ENCODE measurements at regions not wholly inside any gene's neighbourhood (a gene's known extent, or its start where the extent isn't known, plus 50 kb on each side); places are given as distances from the start of the nearest gene placed in this dataset.

- TF ChIP-seq SNIP1 (IDR thresholded peaks at IDR 0.05; ENCODE audit: low read depth) (no peak), GMEB1 (CRISPR knock-in tag; IDR thresholded peaks at IDR 0.05) (no peak)
These were observed 518.2 kb upstream of the SEMA3D start (continued) for GRCh38 chr7:85705076-85705475.

GRCh38 chr7:85703251-85704010 lies 516.6 kb upstream of the SEMA3D start:
- ChIA-PET CTCF (ENCODE audit: low intra/inter-chr PET ratio) (no interaction called here), POLR2A (no interaction called here)
- H3K4me2 ChIP-seq (ENCODE audit: insufficient read depth, low read length) = no peak overlapping the region
- no peak overlapping the region for H3K4me3 ChIP-seq
- H3K36me3 ChIP-seq (ENCODE audit: control insufficient read depth, insufficient read depth, low read length) = no peaks in the 10 kb centered on the region
- WGBS (ENCODE audit: insufficient coverage, low coverage, missing lambda C conversion rate) = 3% methylated on average over 2 of the region's 2 CpGs
- H3K79me2 ChIP-seq (ENCODE audit: control insufficient read depth, insufficient read depth, low read length) = no peaks in the 10 kb centered on the region
- DNase-seq (ENCODE audit: extremely low read depth in 1 of 4, low spot score in 3 of 4) = no peak
- H2AFZ ChIP-seq (ENCODE audit: low read depth, low read length) = no peak overlapping the region
- no TSS peak for BruUV-seq (replicated peaks)
- H3K9ac ChIP-seq (ENCODE audit: insufficient read depth in 1 of 2, low read depth in 2 of 2, low read length in 2 of 2) = no peak overlapping the region
- no peaks in the 10 kb centered on the region for H4K20me1 ChIP-seq (replicated peaks; ENCODE audit: control insufficient read depth, insufficient read depth, low read length)
- no peak for FAIRE-seq
- no peaks in the 10 kb centered on the region for H3K27me3 ChIP-seq (ENCODE audit: control insufficient read depth in 2 of 2, insufficient read depth in 2 of 2, low read length in 2 of 2)
- ATAC-seq = no peak
- in situ Hi-C loops (cut with MboI) = no loop called here
- no peak overlapping the region for H3K27ac ChIP-seq (ENCODE audit: extremely low read depth, low read depth, low read length)
- no peaks in the 10 kb centered on the region for H3K9me3 ChIP-seq (replicated peaks; ENCODE audit: control insufficient read depth, insufficient read depth, low read depth, low read length)
- no peaks in the 10 kb centered on the region for H3K9me1 ChIP-seq (ENCODE audit: control insufficient read depth, insufficient read depth, low read length)
- TF ChIP-seq RNF2 (IDR thresholded peaks at IDR 0.05) (no peak), ZNF77 (CRISPR knock-in tag; IDR thresholded peaks at IDR 0.05) (no peak), IRF9 (tag; IDR thresholded peaks at IDR 0.05) (no peak), BHLHE40 (IDR thresholded peaks at IDR 0.05; ENCODE audit: low read length) (no peak), GTF2B (IDR thresholded peaks at IDR 0.05; ENCODE audit: extremely low read depth, insufficient read length) (no peak), MEIS2 (IDR thresholded peaks at IDR 0.05; ENCODE audit: partially characterized antibody) (no peak), ZNF583 (CRISPR knock-in tag; IDR thresholded peaks at IDR 0.05) (no peak), TCFL5 (CRISPR knock-in tag; conservative IDR thresholded peaks at IDR 0.05) (no peak), ZNF696 (CRISPR knock-in tag; conservative IDR thresholded peaks at IDR 0.05) (no peak), KHSRP (IDR thresholded peaks at IDR 0.05) (no peak), CEBPG (CRISPR knock-in tag; IDR thresholded peaks at IDR 0.05) (no peak), CEBPG (tag; conservative IDR thresholded peaks at IDR 0.05 in 1 of 2, IDR thresholded peaks at IDR 0.05 in 1 of 2) (no peak), ZNF134 (CRISPR knock-in tag; conservative IDR thresholded peaks at IDR 0.05) (no peak), ZNF174 (CRISPR knock-in tag; IDR thresholded peaks at IDR 0.05) (no peak), ZZZ3 (IDR thresholded peaks at IDR 0.05) (no peak), SRSF3 (IDR thresholded peaks at IDR 0.05; ENCODE audit: insufficient read depth, low read length) (no peak), PRMT5 (CRISPR knock-in tag; IDR thresholded peaks at IDR 0.05) (no peak), GTF2E2 (tag; IDR thresholded peaks at IDR 0.05) (no peak), E2F5 (CRISPR knock-in tag; IDR thresholded peaks at IDR 0.05) (no peak)
- H3K4me1 ChIP-seq (replicated peaks in 1 of 2; ENCODE audit: control insufficient read depth in 2 of 2, insufficient read depth in 2 of 2, low read length in 2 of 2) = no peaks in the 10 kb centered on the region
- intact Hi-C loops (cut with micrococcal nuclease) = no loop called here

Measured in K562 (cell line).